ENCODE measurements at regions not wholly inside any gene's neighbourhood (a gene's known extent, or its start where the extent isn't known, plus 50 kb on each side); places are given as distances from the start of the nearest gene placed in this dataset.

GRCh38 chr7:119959811-119960210 is 313.2 kb upstream of the KCND2 start:
- Histone ChIP-seq H3K9ac (ENCODE audit: control insufficient read depth, insufficient read depth, low read length) (no peak overlapping the region), H3K9me3 (replicated peaks; ENCODE audit: control insufficient read depth, insufficient read depth, low read length) (no peaks in the 10 kb centered on the region), H3K36me3 (ENCODE audit: control insufficient read depth in 2 of 2, insufficient read depth in 2 of 2, low read length in 1 of 2) (no peaks in the 10 kb centered on the region), H3K27ac (ENCODE audit: control insufficient read depth, insufficient read depth) (no peak overlapping the region), H3K4me1 (ENCODE audit: control insufficient read depth, insufficient read depth, low read length) (no peaks in the 10 kb centered on the region), H3K4me3 (no peak overlapping the region), H3K4me2 (ENCODE audit: control insufficient read depth, insufficient read depth) (no peak overlapping the region), H3K79me2 (ENCODE audit: control insufficient read depth, insufficient read depth, low read length) (no peaks in the 10 kb centered on the region), H4K20me1 (ENCODE audit: control insufficient read depth, insufficient read depth) (no peaks in the 10 kb centered on the region), H2AFZ (ENCODE audit: control insufficient read depth, low read depth, low read length) (no peak overlapping the region), H3K27me3 (replicated peaks in 1 of 2; ENCODE audit: control insufficient read depth in 2 of 2, insufficient read depth in 2 of 2, low read length in 1 of 2) (no peaks in the 10 kb centered on the region; a peak in 1 of 4 replicates)
- FAIRE-seq (no peak), DNase-seq (ENCODE audit: low read depth, low spot score) (no peak), ATAC-seq (no peak)
- 6% methylated on average over 1 of the region's 1 CpG for WGBS (ENCODE audit: insufficient coverage, insufficient replicate concordance, low lambda C conversion rate, missing lambda C conversion rate)
- POLR2A ChIA-PET = no interaction called here
- BruUV-seq (replicated peaks) = no TSS peak
- RAD21 ChIA-PET (ENCODE audit: unreplicated experiment) = no interaction called here
- SMC1A ChIA-PET (ENCODE audit: uncharacterized antibody, unreplicated experiment) = interaction anchor here (0.5 to 1.0 kb wide), 3 partner anchors 9 to 120 kb away, joined by 3 read pairs; no protein-coding TSS in a partner anchor
- intact Hi-C loops (cut with micrococcal nuclease; ENCODE audit: unreplicated experiment) (no loop called here), in situ Hi-C loops (cut with MboI) (no loop called here)
- CTCF ChIA-PET = interaction anchor here (1.1 kb wide), 1 partner anchor 24 kb away, joined by 3 read pairs; no protein-coding TSS in a partner anchor
- TF ChIP-seq PAX8 (IDR thresholded peaks at IDR 0.05) (no peak), ZSCAN29 (IDR thresholded peaks at IDR 0.05) (no peak), RELB (IDR thresholded peaks at IDR 0.05; ENCODE audit: low read depth) (no peak), RFX5 (IDR thresholded peaks at IDR 0.05; ENCODE audit: low read depth, low read length) (no peak), BHLHE40 (IDR thresholded peaks at IDR 0.05; ENCODE audit: borderline replicate concordance in 1 of 2, low read depth in 2 of 2, low read length in 1 of 2) (no peak), BACH1 (IDR thresholded peaks at IDR 0.05; ENCODE audit: borderline replicate concordance) (no peak), YY1 (IDR thresholded peaks at IDR 0.05; ENCODE audit: low read depth, low read length) (no peak), CHD1 (IDR thresholded peaks at IDR 0.05; ENCODE audit: low read depth, low read length) (no peak), SREBF2 (IDR thresholded peaks at IDR 0.05; ENCODE audit: low read length) (no peak), FOXM1 (IDR thresholded peaks at IDR 0.05; ENCODE audit: low read depth, low read length) (no peak), REST (IDR thresholded peaks at IDR 0.05; ENCODE audit: low read depth, low read length) (no peak), MTA2 (IDR thresholded peaks at IDR 0.05; ENCODE audit: low read depth) (no peak), HDAC6 (IDR thresholded peaks at IDR 0.05; ENCODE audit: unreplicated experiment) (no peak), TAF1 (IDR thresholded peaks at IDR 0.05; ENCODE audit: borderline replicate concordance, low read depth, low read length) (no peak)
- TF ChIP-seq, protein P1, sequence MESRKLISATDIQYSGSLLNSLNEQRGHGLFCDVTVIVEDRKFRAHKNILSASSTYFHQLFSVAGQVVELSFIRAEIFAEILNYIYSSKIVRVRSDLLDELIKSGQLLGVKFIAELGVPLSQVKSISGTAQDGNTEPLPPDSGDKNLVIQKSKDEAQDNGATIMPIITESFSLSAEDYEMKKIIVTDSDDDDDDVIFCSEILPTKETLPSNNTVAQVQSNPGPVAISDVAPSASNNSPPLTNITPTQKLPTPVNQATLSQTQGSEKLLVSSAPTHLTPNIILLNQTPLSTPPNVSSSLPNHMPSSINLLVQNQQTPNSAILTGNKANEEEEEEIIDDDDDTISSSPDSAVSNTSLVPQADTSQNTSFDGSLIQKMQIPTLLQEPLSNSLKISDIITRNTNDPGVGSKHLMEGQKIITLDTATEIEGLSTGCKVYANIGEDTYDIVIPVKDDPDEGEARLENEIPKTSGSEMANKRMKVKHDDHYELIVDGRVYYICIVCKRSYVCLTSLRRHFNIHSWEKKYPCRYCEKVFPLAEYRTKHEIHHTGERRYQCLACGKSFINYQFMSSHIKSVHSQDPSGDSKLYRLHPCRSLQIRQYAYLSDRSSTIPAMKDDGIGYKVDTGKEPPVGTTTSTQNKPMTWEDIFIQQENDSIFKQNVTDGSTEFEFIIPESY (IDR thresholded peaks at IDR 0.05) = no peak
- TF ChIP-seq, protein P2, sequence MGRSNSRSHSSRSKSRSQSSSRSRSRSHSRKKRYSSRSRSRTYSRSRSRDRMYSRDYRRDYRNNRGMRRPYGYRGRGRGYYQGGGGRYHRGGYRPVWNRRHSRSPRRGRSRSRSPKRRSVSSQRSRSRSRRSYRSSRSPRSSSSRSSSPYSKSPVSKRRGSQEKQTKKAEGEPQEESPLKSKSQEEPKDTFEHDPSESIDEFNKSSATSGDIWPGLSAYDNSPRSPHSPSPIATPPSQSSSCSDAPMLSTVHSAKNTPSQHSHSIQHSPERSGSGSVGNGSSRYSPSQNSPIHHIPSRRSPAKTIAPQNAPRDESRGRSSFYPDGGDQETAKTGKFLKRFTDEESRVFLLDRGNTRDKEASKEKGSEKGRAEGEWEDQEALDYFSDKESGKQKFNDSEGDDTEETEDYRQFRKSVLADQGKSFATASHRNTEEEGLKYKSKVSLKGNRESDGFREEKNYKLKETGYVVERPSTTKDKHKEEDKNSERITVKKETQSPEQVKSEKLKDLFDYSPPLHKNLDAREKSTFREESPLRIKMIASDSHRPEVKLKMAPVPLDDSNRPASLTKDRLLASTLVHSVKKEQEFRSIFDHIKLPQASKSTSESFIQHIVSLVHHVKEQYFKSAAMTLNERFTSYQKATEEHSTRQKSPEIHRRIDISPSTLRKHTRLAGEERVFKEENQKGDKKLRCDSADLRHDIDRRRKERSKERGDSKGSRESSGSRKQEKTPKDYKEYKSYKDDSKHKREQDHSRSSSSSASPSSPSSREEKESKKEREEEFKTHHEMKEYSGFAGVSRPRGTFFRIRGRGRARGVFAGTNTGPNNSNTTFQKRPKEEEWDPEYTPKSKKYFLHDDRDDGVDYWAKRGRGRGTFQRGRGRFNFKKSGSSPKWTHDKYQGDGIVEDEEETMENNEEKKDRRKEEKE (IDR thresholded peaks at IDR 0.05) = no peak
